A673 (cell line): ENCODE measurements at regions not wholly inside any gene's neighbourhood (a gene's known extent, or its start where the extent isn't known, plus 50 kb on each side); places are given as distances from the start of the nearest gene placed in this dataset.

Experiments used
- BruUV-seq: library from RNA; stranded (reverse); fragments of 400-500 nt; replicated peaks from 2 replicates; lab custom pipeline; 2021; lab: Mats Ljungman, UMichigan
- CTCF ChIA-PET: fragments of 300-600 bp; sonication (Branson Sonifier 250); formaldehyde crosslinking; loops from one replicate; lab custom pipeline; 2022; ENCODE audit warnings: antibody characterized with exemption; lab: Charles Lee
- POLR2A ChIA-PET: fragments of 300-600 bp; sonication (Branson Sonifier 250); formaldehyde crosslinking; loops from one replicate; lab custom pipeline; 2022; ENCODE audit warnings: antibody characterized with exemption; ENCODE audit not compliant: low non-redundant PET; lab: Charles Lee
- DNase-seq: peaks from one replicate; pipeline ENCODE4 v3.0.0-alpha.2; 2015; ENCODE audit warnings: low spot score
- H3K27ac ChIP-seq: fragments of 200-600 bp; sonication (generic); 2 replicates; pipeline ENCODE4 v1.5.1; 2016; ENCODE audit warnings: mixed run types, low read depth, mild to moderate bottlenecking, mixed read lengths, antibody characterized with exemption, low read length; ENCODE audit not compliant: poor library complexity, severe bottlenecking
- H3K27me3 ChIP-seq: fragments of 200-600 bp; sonication (generic); replicated peaks from 2 replicates; pipeline ENCODE4 v1.6.1; 2017; ENCODE audit warnings: mixed run types, low read depth, mild to moderate bottlenecking, mixed read lengths, antibody characterized with exemption, low read length; ENCODE audit not compliant: insufficient read depth, poor library complexity
- H3K36me3 ChIP-seq: fragments of 200-600 bp; sonication (generic); 2 replicates; pipeline ENCODE4 v1.6.1; 2016; ENCODE audit warnings: mixed run types, mild to moderate bottlenecking, mixed read lengths, antibody characterized with exemption, low read length; ENCODE audit not compliant: insufficient read depth, poor library complexity, severe bottlenecking
- H3K4me1 ChIP-seq: fragments of 200-600 bp; sonication (generic); 2 replicates; pipeline ENCODE4 v1.6.1; 2017; ENCODE audit warnings: mixed run types, mild to moderate bottlenecking, mixed read lengths, antibody characterized with exemption, low read length; ENCODE audit not compliant: insufficient read depth, poor library complexity, severe bottlenecking
- H3K4me3 ChIP-seq: fragments of 200-600 bp; sonication (generic); 2 replicates; pipeline ENCODE4 v1.5.1; 2016; ENCODE audit warnings: low read depth, mixed run types, mild to moderate bottlenecking, mixed read lengths, low read length; ENCODE audit not compliant: poor library complexity, severe bottlenecking
- H3K9me3 ChIP-seq: fragments of 200-600 bp; sonication (generic); 2 replicates; pipeline ENCODE4 v1.6.1; 2016; ENCODE audit warnings: mixed run types, low read depth, mild to moderate bottlenecking, mixed read lengths, antibody characterized with exemption, low read length; ENCODE audit not compliant: poor library complexity, severe bottlenecking
- EZH2 ChIP-seq: fragments of 200-600 bp; sonication (generic); IDR thresholded peaks from 2 replicates; pipeline ENCODE4 v1.6.1; 2017; ENCODE audit warnings: borderline replicate concordance, low read depth, mild to moderate bottlenecking, mixed read lengths, antibody characterized with exemption, low read length; ENCODE audit not compliant: poor library complexity, severe bottlenecking
- intact Hi-C: fragments of 100-400 bp; cut with micrococcal nuclease; formaldehyde crosslinking; loops from one replicate; pipeline ENCODE4 v1.10.0; 2022; ENCODE audit not compliant: unreplicated experiment
- TF ChIP-seq, protein P1 (sequence below): fragments of 300-800, 200-600 bp; sonication (generic); conservative IDR thresholded peaks from 2 replicates; pipeline ENCODE4 v1.5.1; 2017; ENCODE audit warnings: low read depth, mild to moderate bottlenecking, antibody characterized with exemption, low read length, moderate library complexity, mixed read lengths

DNA sequence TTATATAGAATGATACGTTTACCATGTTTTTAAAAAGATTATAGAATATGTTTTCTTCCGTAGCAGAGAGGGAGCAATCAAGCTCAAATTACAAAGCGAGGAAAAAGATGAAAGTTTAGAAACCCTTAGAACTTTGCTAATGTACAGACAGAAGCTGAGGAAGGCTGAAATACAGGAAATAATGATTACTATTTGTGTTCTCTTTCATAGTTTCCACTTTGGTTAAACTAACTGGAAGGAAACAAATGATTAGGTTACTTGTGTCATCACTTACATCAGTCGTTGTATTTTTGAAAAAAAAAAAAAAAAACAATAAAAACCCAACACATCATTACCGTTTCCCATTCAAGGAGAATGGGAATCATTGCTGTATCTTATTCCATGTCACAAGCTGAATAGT, 337.8 kb upstream of the CBLB start:
- BruUV-seq = no TSS peak
- POLR2A ChIA-PET = interaction anchor here (1.2 kb wide), 1 partner anchor 175 kb away, joined by 4 read pairs; no protein-coding TSS in a partner anchor

DNA sequence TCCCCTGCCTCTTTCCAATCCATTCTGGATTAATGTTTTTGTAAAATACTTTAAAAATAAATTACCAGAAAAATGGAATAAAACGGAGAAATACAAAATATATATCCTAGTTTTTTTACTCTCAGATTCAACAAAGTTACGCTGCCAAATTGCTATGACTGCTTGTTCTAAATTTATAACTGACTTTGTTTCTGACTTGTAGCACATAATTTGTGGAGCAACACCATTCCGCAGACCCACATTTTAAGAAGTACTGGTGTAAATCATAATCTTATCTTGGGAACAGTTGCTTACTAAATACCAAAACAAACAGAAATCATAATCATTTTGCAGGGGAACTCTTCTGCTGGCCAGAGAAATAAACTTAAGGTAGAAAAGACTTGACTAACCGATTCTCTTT, 339.4 kb upstream of the CBLB start:
- BruUV-seq = no TSS peak
- ChIA-PET POLR2A (no interaction called here), CTCF (no interaction called here)
- no peak for DNase-seq
- intact Hi-C loops = loop anchor here (10.0 kb wide), 2 partner anchors 397 to 523 kb away; no protein-coding TSS in a partner anchor
- Histone ChIP-seq H3K9me3 (peaks cover 6% of the 10 kb centered on the region), H3K4me1 (peaks cover 42% of the 10 kb centered on the region), H3K27me3 (no peaks in the 10 kb centered on the region), H3K27ac (peak overlapping the region; percentile 93), H3K4me3 (no peak overlapping the region), H3K36me3 (no peaks in the 10 kb centered on the region)
- no peak for TF ChIP-seq EZH2
- TF ChIP-seq, protein P1, sequence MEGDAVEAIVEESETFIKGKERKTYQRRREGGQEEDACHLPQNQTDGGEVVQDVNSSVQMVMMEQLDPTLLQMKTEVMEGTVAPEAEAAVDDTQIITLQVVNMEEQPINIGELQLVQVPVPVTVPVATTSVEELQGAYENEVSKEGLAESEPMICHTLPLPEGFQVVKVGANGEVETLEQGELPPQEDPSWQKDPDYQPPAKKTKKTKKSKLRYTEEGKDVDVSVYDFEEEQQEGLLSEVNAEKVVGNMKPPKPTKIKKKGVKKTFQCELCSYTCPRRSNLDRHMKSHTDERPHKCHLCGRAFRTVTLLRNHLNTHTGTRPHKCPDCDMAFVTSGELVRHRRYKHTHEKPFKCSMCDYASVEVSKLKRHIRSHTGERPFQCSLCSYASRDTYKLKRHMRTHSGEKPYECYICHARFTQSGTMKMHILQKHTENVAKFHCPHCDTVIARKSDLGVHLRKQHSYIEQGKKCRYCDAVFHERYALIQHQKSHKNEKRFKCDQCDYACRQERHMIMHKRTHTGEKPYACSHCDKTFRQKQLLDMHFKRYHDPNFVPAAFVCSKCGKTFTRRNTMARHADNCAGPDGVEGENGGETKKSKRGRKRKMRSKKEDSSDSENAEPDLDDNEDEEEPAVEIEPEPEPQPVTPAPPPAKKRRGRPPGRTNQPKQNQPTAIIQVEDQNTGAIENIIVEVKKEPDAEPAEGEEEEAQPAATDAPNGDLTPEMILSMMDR = no peak

More for the DNA sequence above, 337.8 kb upstream of the CBLB start:
- H3K27ac ChIP-seq = peak overlapping the region; percentile 93
- H3K27me3 ChIP-seq = no peaks in the 10 kb centered on the region
- H3K4me1 ChIP-seq = peaks cover 37% of the 10 kb centered on the region
- intact Hi-C loops = loop anchor here (10.0 kb wide), 2 partner anchors 398 to 522 kb away; no protein-coding TSS in a partner anchor
- peak overlapping the region; percentile 25 for H3K4me3 ChIP-seq
- CTCF ChIA-PET = no interaction called here
- peaks cover 6% of the 10 kb centered on the region for H3K9me3 ChIP-seq
- DNase-seq = no peak
- no peak for TF ChIP-seq EZH2
- TF ChIP-seq, protein P1 = no peak
- H3K36me3 ChIP-seq = no peaks in the 10 kb centered on the region

DNA sequence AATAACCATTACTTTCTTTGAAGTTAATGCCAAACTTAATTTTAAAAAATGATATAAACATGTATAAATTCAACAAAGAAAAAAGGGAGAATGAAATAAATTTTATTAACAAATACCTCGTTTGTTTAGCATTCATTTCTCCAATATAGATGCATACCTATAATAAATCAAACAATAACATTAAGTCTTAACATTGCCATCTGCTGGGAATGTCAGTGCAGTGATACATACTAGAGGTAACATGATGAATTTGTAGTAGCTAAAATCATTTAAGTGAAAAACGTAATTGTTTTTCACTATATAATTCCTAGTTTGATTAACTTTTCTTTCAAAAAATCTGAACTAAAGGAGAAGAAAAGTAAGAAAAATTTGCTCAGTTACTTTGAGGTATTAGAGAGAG, 340.2 kb upstream of the CBLB start:
- DNase-seq = peak; percentile 37

More for the DNA sequence above, 340.2 kb upstream of the CBLB start:
- TF ChIP-seq EZH2 = no peak
- TF ChIP-seq, protein P1 = peak; percentile 54; the same call in 1 of the 2 replicates
- H3K9me3 ChIP-seq = peaks cover 2% of the 10 kb centered on the region
- H3K4me3 ChIP-seq = no peak overlapping the region
- H3K27me3 ChIP-seq = no peaks in the 10 kb centered on the region
- ChIA-PET CTCF (interaction anchor here (0.5 kb wide), 1 partner anchor 130 kb away, joined by 28 read pairs; no protein-coding TSS in a partner anchor), POLR2A (no interaction called here)
- intact Hi-C loops = loop anchor here (10.0 kb wide), 2 partner anchors 396 to 524 kb away; no protein-coding TSS in a partner anchor
- H3K4me1 ChIP-seq = peaks cover 42% of the 10 kb centered on the region
- no peak overlapping the region for H3K27ac ChIP-seq
- no TSS peak for BruUV-seq
- no peaks in the 10 kb centered on the region for H3K36me3 ChIP-seq
